NCI-H2107 treated with DMSO at 0.1 percent for 48 hours (cell line): ENCODE measurements at regions not wholly inside any gene's neighbourhood (a gene's known extent, or its start where the extent isn't known, plus 50 kb on each side); places are given as distances from the start of the nearest gene placed in this dataset.

Experiments used
- DNase-seq: peaks from one replicate; lab custom pipeline; 2025; ENCODE audit not compliant: unreplicated experiment; lab: John Stamatoyannopoulos, UW

- no peak for DNase-seq
Observed at GRCh38 chr14:98234208-98234607, 1037.8 kb downstream of the BCL11B start.

- DNase-seq = no peak
Observed at GRCh38 chr14:98236314-98236713, 1035.7 kb downstream of the BCL11B start.

GRCh38 chr14:98237939-98238338 is 1034.1 kb downstream of the BCL11B start:
- DNase-seq = no peak

GRCh38 chr14:98240376-98240775 is 1031.6 kb downstream of the BCL11B start:
- DNase-seq = no peak

- DNase-seq = no peak
Observed at GRCh38 chr14:98242903-98243302, 1029.1 kb downstream of the BCL11B start.

- no peak for DNase-seq
Observed at GRCh38 chr14:98243332-98243731, 1028.7 kb downstream of the BCL11B start.

GRCh38 chr14:98244162-98244948 is 1027.6 kb downstream of the BCL11B start:
- peak; percentile 33 for DNase-seq

- no peak for DNase-seq
Observed at GRCh38 chr14:98244966-98245569, 1026.9 kb downstream of the BCL11B start.

- no peak for DNase-seq
Observed at GRCh38 chr14:98249057-98249456, 1022.9 kb downstream of the BCL11B start.

- DNase-seq = no peak
Observed at GRCh38 chr14:98249476-98249875, 1022.5 kb downstream of the BCL11B start.

- DNase-seq = no peak
Observed at GRCh38 chr14:98252820-98253219, 1019.2 kb downstream of the BCL11B start.

GRCh38 chr14:98259881-98260280 is 1012.1 kb downstream of the BCL11B start:
- DNase-seq = no peak

- DNase-seq = no peak
Observed at GRCh38 chr14:98262566-98262965, 1009.4 kb downstream of the BCL11B start.

GRCh38 chr14:98269533-98269932 is 1002.5 kb downstream of the BCL11B start:
- DNase-seq = no peak

- no peak for DNase-seq
Observed at GRCh38 chr14:98270201-98270600, 1001.8 kb downstream of the BCL11B start.

GRCh38 chr14:98274596-98274995 is 997.4 kb downstream of the BCL11B start:
- no peak for DNase-seq

- no peak for DNase-seq
Observed at GRCh38 chr14:98278800-98279199, 993.2 kb downstream of the BCL11B start.

GRCh38 chr14:98280436-98280835 is 991.6 kb downstream of the BCL11B start:
- no peak for DNase-seq

- no peak for DNase-seq
Observed at GRCh38 chr14:98288825-98289224, 983.2 kb downstream of the BCL11B start.

GRCh38 chr14:98290596-98290995 is 981.4 kb downstream of the BCL11B start:
- no peak for DNase-seq

GRCh38 chr14:98292191-98292590 is 979.8 kb downstream of the BCL11B start:
- no peak for DNase-seq

GRCh38 chr14:98293576-98293975 is 978.4 kb downstream of the BCL11B start:
- no peak for DNase-seq

GRCh38 chr14:98296895-98297294 is 975.1 kb downstream of the BCL11B start:
- DNase-seq = no peak
